Neural progenitor cell (in vitro differentiated cells): ENCODE measurements at regions not wholly inside any gene's neighbourhood (a gene's known extent, or its start where the extent isn't known, plus 50 kb on each side); places are given as distances from the start of the nearest gene placed in this dataset.

Source experiments
- EZH2 ChIP-seq: fragments of 200-600 bp; sonication (generic); IDR thresholded peaks from 2 replicates; pipeline ENCODE4 v1.6.1; 2017; ENCODE audit warnings: antibody characterized with exemption, mild to moderate bottlenecking, moderate library complexity
- TF ChIP-seq, protein P1 (sequence below): fragments of 200-600 bp; sonication (generic); IDR thresholded peaks from 2 replicates; pipeline ENCODE4 v1.5.1; 2017; ENCODE audit warnings: antibody characterized with exemption, mild to moderate bottlenecking

- TF ChIP-seq, protein P1, sequence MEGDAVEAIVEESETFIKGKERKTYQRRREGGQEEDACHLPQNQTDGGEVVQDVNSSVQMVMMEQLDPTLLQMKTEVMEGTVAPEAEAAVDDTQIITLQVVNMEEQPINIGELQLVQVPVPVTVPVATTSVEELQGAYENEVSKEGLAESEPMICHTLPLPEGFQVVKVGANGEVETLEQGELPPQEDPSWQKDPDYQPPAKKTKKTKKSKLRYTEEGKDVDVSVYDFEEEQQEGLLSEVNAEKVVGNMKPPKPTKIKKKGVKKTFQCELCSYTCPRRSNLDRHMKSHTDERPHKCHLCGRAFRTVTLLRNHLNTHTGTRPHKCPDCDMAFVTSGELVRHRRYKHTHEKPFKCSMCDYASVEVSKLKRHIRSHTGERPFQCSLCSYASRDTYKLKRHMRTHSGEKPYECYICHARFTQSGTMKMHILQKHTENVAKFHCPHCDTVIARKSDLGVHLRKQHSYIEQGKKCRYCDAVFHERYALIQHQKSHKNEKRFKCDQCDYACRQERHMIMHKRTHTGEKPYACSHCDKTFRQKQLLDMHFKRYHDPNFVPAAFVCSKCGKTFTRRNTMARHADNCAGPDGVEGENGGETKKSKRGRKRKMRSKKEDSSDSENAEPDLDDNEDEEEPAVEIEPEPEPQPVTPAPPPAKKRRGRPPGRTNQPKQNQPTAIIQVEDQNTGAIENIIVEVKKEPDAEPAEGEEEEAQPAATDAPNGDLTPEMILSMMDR, result no peak
- no peak for TF ChIP-seq EZH2
Observed at GRCh38 chr6:40728643-40729042, 141.5 kb upstream of the LRFN2 start.
